ENCODE measurements at regions not wholly inside any gene's neighbourhood (a gene's known extent, or its start where the extent isn't known, plus 50 kb on each side); places are given as distances from the start of the nearest gene placed in this dataset.

GRCh38 chr6:25217829-25218228 is 61.3 kb upstream of the CARMIL1 start:
- Histone ChIP-seq H4K20me1 (ENCODE audit: insufficient read depth, low read length) (no peaks in the 10 kb centered on the region), H3K9me3 (ENCODE audit: insufficient read depth, low read length, severe bottlenecking) (no peaks in the 10 kb centered on the region), H3K27ac (ENCODE audit: low read length) (no peak overlapping the region), H3K79me2 (ENCODE audit: insufficient read depth, low read length) (no peaks in the 10 kb centered on the region), H3K27me3 (ENCODE audit: insufficient read depth, low read length, poor library complexity) (no peaks in the 10 kb centered on the region), H3K4me3 (ENCODE audit: low read depth in 1 of 2, low read length in 2 of 2) (no peak overlapping the region), H3K36me3 (ENCODE audit: insufficient read depth, low read length) (no peaks in the 10 kb centered on the region), H3K9ac (ENCODE audit: low read depth, low read length) (no peak overlapping the region), H2AFZ (ENCODE audit: low read depth, low read length) (no peak overlapping the region), H3K4me1 (ENCODE audit: insufficient read depth, low read length) (no peaks in the 10 kb centered on the region), H3K4me2 (ENCODE audit: insufficient read depth, low read length) (no peak overlapping the region)
- DNase-seq, result no peak
- ATAC-seq (ENCODE audit: insufficient read depth, low read depth), result no peak
- TF ChIP-seq CTCF (IDR thresholded peaks at IDR 0.05; ENCODE audit: borderline replicate concordance, extremely low read depth, low read length, poor library complexity, severe bottlenecking), result no peak
- no peak for TF ChIP-seq EZH2 (IDR thresholded peaks at IDR 0.05; ENCODE audit: borderline replicate concordance, low read depth, low read length, severe bottlenecking)

GRCh38 chr6:25218346-25218745 is 60.8 kb upstream of the CARMIL1 start:
- no peaks in the 10 kb centered on the region for H3K27me3 ChIP-seq (ENCODE audit: insufficient read depth, low read length, poor library complexity)
- no peak overlapping the region for H3K4me2 ChIP-seq (ENCODE audit: insufficient read depth, low read length)
- no peaks in the 10 kb centered on the region for H3K36me3 ChIP-seq (ENCODE audit: insufficient read depth, low read length)
- peaks cover 2% of the 10 kb centered on the region; the same call in 1 of the 2 replicates for H3K4me1 ChIP-seq (ENCODE audit: insufficient read depth, low read length)
- H2AFZ ChIP-seq (ENCODE audit: low read depth, low read length), result no peak overlapping the region
- H3K4me3 ChIP-seq (ENCODE audit: low read depth in 1 of 2, low read length in 2 of 2), result no peak overlapping the region
- no peak overlapping the region for H3K9ac ChIP-seq (ENCODE audit: low read depth, low read length)
- H4K20me1 ChIP-seq (ENCODE audit: insufficient read depth, low read length), result no peaks in the 10 kb centered on the region
- no peak for DNase-seq
- no peaks in the 10 kb centered on the region for H3K79me2 ChIP-seq (ENCODE audit: insufficient read depth, low read length)
- no peak for TF ChIP-seq EZH2 (IDR thresholded peaks at IDR 0.05; ENCODE audit: borderline replicate concordance, low read depth, low read length, severe bottlenecking)
- no peak for ATAC-seq (ENCODE audit: insufficient read depth, low read depth)
- H3K27ac ChIP-seq (ENCODE audit: low read length), result no peak overlapping the region
- no peaks in the 10 kb centered on the region for H3K9me3 ChIP-seq (ENCODE audit: insufficient read depth, low read length, severe bottlenecking)

DNA sequence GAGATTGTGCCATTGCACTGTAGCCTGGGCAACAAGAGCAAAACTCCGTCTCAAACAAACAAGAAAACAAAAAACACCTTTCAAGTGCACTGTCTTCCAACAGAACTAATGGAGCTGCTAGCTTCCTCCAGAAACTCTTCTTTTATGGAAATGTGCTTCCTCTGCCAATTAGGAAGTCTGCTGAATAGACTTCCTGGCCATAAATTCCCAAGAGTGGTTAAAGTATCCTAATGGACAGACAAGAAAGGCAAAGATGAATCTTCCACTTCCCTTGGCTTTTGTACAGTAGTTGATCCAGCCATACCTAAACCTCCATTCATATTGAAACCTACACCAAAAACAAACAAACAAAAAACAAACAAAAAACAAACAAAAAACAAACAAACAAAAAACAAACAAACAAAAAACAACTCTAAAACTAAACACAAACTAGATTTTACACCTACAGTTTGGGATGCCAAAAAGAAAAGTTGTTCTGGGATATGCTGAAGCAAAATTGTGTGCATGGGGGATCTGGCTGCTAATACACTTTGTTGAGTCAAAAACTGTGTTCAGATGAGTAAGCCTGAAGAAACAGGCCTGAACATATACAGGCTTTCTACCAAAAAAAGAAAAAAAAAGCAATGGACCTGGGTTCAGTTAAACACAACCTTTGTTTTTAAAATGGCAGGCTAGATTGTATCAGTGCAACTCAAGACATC is 59.8 kb upstream of the CARMIL1 start:
- H3K9ac ChIP-seq (ENCODE audit: low read depth, low read length), result no peak overlapping the region
- ATAC-seq (ENCODE audit: insufficient read depth, low read depth) (no peak), DNase-seq (no peak)
- H3K27ac ChIP-seq (ENCODE audit: low read length), result no peak overlapping the region
- H3K79me2 ChIP-seq (ENCODE audit: insufficient read depth, low read length), result no peaks in the 10 kb centered on the region
- peaks cover 12% of the 10 kb centered on the region for H3K4me1 ChIP-seq (ENCODE audit: insufficient read depth, low read length)
- H3K4me3 ChIP-seq (ENCODE audit: low read depth in 1 of 2, low read length in 2 of 2), result no peak overlapping the region
- H3K4me2 ChIP-seq (ENCODE audit: insufficient read depth, low read length), result no peak overlapping the region
- TF ChIP-seq EZH2 (IDR thresholded peaks at IDR 0.05; ENCODE audit: borderline replicate concordance, low read depth, low read length, severe bottlenecking) (no peak), CTCF (IDR thresholded peaks at IDR 0.05; ENCODE audit: borderline replicate concordance, extremely low read depth, low read length, poor library complexity, severe bottlenecking) (no peak)
- no peaks in the 10 kb centered on the region for H3K9me3 ChIP-seq (ENCODE audit: insufficient read depth, low read length, severe bottlenecking)
- H3K36me3 ChIP-seq (ENCODE audit: insufficient read depth, low read length), result no peaks in the 10 kb centered on the region
- H2AFZ ChIP-seq (ENCODE audit: low read depth, low read length), result no peak overlapping the region
- no peaks in the 10 kb centered on the region for H3K27me3 ChIP-seq (ENCODE audit: insufficient read depth, low read length, poor library complexity)
- no peaks in the 10 kb centered on the region for H4K20me1 ChIP-seq (ENCODE audit: insufficient read depth, low read length)

DNA sequence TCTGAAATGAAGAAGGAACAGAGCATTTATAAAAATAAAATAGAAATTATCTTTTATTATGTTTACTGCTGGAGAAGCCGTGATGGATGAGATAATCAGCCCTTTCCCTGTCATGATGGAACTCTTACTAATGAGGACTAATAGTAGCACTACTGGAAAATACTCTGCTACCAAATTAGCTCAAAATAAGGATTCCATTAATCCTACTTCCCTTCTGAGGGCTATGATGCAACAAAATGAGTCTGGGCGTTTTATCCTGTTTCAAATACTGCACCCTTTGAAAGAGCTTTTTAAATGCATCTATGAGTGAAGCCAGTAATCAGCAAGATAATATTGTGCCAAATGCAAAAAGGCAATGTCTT is 59.3 kb upstream of the CARMIL1 start:
- no peak overlapping the region for H2AFZ ChIP-seq (ENCODE audit: low read depth, low read length)
- no peak overlapping the region for H3K9ac ChIP-seq (ENCODE audit: low read depth, low read length)
- H3K27ac ChIP-seq (ENCODE audit: low read length), result no peak overlapping the region
- no peaks in the 10 kb centered on the region for H3K79me2 ChIP-seq (ENCODE audit: insufficient read depth, low read length)
- H3K4me1 ChIP-seq (ENCODE audit: insufficient read depth, low read length), result peaks cover 16% of the 10 kb centered on the region
- ATAC-seq (ENCODE audit: insufficient read depth, low read depth), result no peak
- no peaks in the 10 kb centered on the region for H3K9me3 ChIP-seq (ENCODE audit: insufficient read depth, low read length, severe bottlenecking)
- no peaks in the 10 kb centered on the region for H3K27me3 ChIP-seq (ENCODE audit: insufficient read depth, low read length, poor library complexity)
- TF ChIP-seq EZH2 (IDR thresholded peaks at IDR 0.05; ENCODE audit: borderline replicate concordance, low read depth, low read length, severe bottlenecking) (no peak), CTCF (IDR thresholded peaks at IDR 0.05; ENCODE audit: borderline replicate concordance, extremely low read depth, low read length, poor library complexity, severe bottlenecking) (no peak)
- no peak for DNase-seq
- no peak overlapping the region for H3K4me3 ChIP-seq (ENCODE audit: low read depth in 1 of 2, low read length in 2 of 2)
- H3K36me3 ChIP-seq (ENCODE audit: insufficient read depth, low read length), result no peaks in the 10 kb centered on the region
- H4K20me1 ChIP-seq (ENCODE audit: insufficient read depth, low read length), result no peaks in the 10 kb centered on the region
- no peak overlapping the region for H3K4me2 ChIP-seq (ENCODE audit: insufficient read depth, low read length)

Measured in DND-41 (cell line).